Neural cell (in vitro differentiated cells): ENCODE measurements at regions not wholly inside any gene's neighbourhood (a gene's known extent, or its start where the extent isn't known, plus 50 kb on each side); places are given as distances from the start of the nearest gene placed in this dataset.

Experiments
- H2AFZ ChIP-seq: fragments of 200-600, 300-800 bp; sonication (generic), shearing (Covaris generic); 2 replicates; pipeline ENCODE4 v1.6.0; 2014; ENCODE audit warnings: low read depth, mild to moderate bottlenecking, antibody characterized with exemption, low read length, moderate library complexity
- H3F3A ChIP-seq: fragments of 200-600 bp; shearing (Covaris generic); 2 replicates; pipeline ENCODE4 v1.6.1; 2016; ENCODE audit warnings: mild to moderate bottlenecking, moderate library complexity, mixed read lengths, antibody characterized with exemption, low read length; ENCODE audit not compliant: insufficient read depth, poor library complexity, severe bottlenecking
- H3K27ac ChIP-seq: fragments of 200-600, 300-800 bp; sonication (generic), shearing (Covaris generic); 2 replicates; pipeline ENCODE4 v1.5.1; 2014; ENCODE audit warnings: mild to moderate bottlenecking, low read length, moderate library complexity
- H3K27me3 ChIP-seq: fragments of 300-800, 200-600 bp; sonication (generic), shearing (Covaris generic); 2 replicates; pipeline ENCODE4 v1.6.0; 2014; ENCODE audit warnings: mild to moderate bottlenecking, low read depth, low read length, moderate library complexity; ENCODE audit not compliant: insufficient read depth
- H3K36me3 ChIP-seq: fragments of 300-800, 200-600 bp; sonication (generic), shearing (Covaris generic); 2 replicates; pipeline ENCODE4 v1.5.1; 2014; ENCODE audit warnings: mild to moderate bottlenecking, antibody characterized with exemption, low read length, moderate library complexity; ENCODE audit not compliant: insufficient read depth
- H3K4me2 ChIP-seq: fragments of 300-800, 200-600 bp; sonication (generic), shearing (Covaris generic); 2 replicates; pipeline ENCODE4 v1.6.0; 2014; ENCODE audit warnings: mild to moderate bottlenecking, low read length
- H3K4me3 ChIP-seq: fragments of 300-800, 200-600 bp; sonication (generic), shearing (Covaris generic); 2 replicates; pipeline ENCODE4 v1.5.1; 2014; ENCODE audit warnings: mild to moderate bottlenecking, low read length, moderate library complexity
- H3K79me2 ChIP-seq: fragments of 200-600 bp; shearing (Covaris generic); replicated peaks from 2 replicates; pipeline ENCODE4 v1.6.0; 2014; ENCODE audit warnings: mild to moderate bottlenecking, low read length, moderate library complexity; ENCODE audit not compliant: insufficient read depth
- H3K9ac ChIP-seq: fragments of 300-800, 200-600 bp; sonication (generic), shearing (Covaris generic); 2 replicates; pipeline ENCODE4 v1.6.1; 2016; ENCODE audit warnings: mild to moderate bottlenecking, low read length, mixed read lengths
- H3K9me2 ChIP-seq: fragments of 200-600 bp; shearing (Covaris generic); 2 replicates; pipeline ENCODE4 v1.6.1; 2016; ENCODE audit warnings: mild to moderate bottlenecking, low read length, mixed read lengths; ENCODE audit not compliant: insufficient read depth
- H3K9me3 ChIP-seq: fragments of 200-600, 300-800 bp; sonication (generic), shearing (Covaris generic); 2 replicates; pipeline ENCODE4 v1.6.1; 2016; ENCODE audit warnings: mild to moderate bottlenecking, mixed run types, low read length, moderate library complexity, mixed read lengths
- H4K20me1 ChIP-seq: fragments of 200-600 bp; shearing (Covaris generic); 2 replicates; pipeline ENCODE4 v1.6.1; 2016; ENCODE audit warnings: mild to moderate bottlenecking, mixed run types; ENCODE audit not compliant: insufficient read depth
- CTCF ChIP-seq: fragments of 450-650 bp; IDR thresholded peaks from 2 replicates; pipeline ENCODE4 v1.5.1; 2014; ENCODE audit warnings: antibody characterized with exemption, mild to moderate bottlenecking, moderate library complexity; ENCODE audit not compliant: poor library complexity, severe bottlenecking
- EP300 ChIP-seq: fragments of 450-650 bp; conservative IDR thresholded peaks from 2 replicates; pipeline ENCODE4 v1.6.1; 2014; ENCODE audit warnings: antibody characterized with exemption, mild to moderate bottlenecking, moderate library complexity; ENCODE audit not compliant: poor library complexity, severe bottlenecking
- EZH2 ChIP-seq: fragments of 200-600, 300-800 bp; shearing (Covaris generic), sonication (generic); IDR thresholded peaks from 2 replicates; pipeline ENCODE4 v1.6.1; 2014; ENCODE audit warnings: antibody characterized with exemption, low read length, borderline replicate concordance, mild to moderate bottlenecking; ENCODE audit not compliant: insufficient read depth, poor library complexity, severe bottlenecking
- MXI1 ChIP-seq: fragments of 450-650 bp; conservative IDR thresholded peaks from 2 replicates; pipeline ENCODE4 v1.6.1; 2014; ENCODE audit warnings: antibody characterized with exemption, mild to moderate bottlenecking; ENCODE audit not compliant: poor library complexity, severe bottlenecking
- POLR2AphosphoS5 ChIP-seq: IDR thresholded peaks from 2 replicates; pipeline ENCODE4 v1.6.1; 2012
- RAD21 ChIP-seq: fragments of 450-650 bp; conservative IDR thresholded peaks from 2 replicates; pipeline ENCODE4 v1.6.1; 2014; ENCODE audit warnings: antibody characterized with exemption, mild to moderate bottlenecking, moderate library complexity
- REST ChIP-seq: IDR thresholded peaks from 2 replicates; pipeline ENCODE4 v1.6.1; 2012; ENCODE audit warnings: borderline replicate concordance
- SMC3 ChIP-seq: fragments of 450-650 bp; conservative IDR thresholded peaks from 2 replicates; pipeline ENCODE4 v1.6.1; 2014; ENCODE audit warnings: antibody characterized with exemption, mild to moderate bottlenecking, moderate library complexity; ENCODE audit not compliant: poor library complexity
- TAF1 ChIP-seq: IDR thresholded peaks from 2 replicates; pipeline ENCODE4 v1.6.1; 2012; ENCODE audit warnings: low read depth

DNA sequence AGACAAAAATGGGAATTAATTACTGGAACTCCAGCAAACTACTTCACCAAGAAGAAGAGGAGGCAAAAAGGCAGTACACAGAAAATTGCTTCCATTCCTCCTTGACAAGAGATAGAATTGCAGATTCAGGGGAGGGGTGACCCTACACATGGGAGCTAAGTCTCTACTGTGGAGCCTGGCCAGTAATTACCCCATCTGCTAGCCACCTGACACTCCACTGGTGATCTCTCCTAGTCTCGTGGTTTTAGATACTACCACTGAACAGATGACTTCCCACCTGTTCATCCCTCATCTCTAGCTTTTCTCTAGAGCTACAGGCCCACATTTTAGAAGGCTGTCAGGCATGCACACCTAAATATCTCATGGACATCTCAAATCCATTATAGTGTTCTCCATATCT, 224.3 kb upstream of the NR2F2 start:
- Histone ChIP-seq H3K4me3 (no peak overlapping the region), H3K36me3 (no peaks in the 10 kb centered on the region), H3K79me2 (no peaks in the 10 kb centered on the region), H3K9me2 (no peaks in the 10 kb centered on the region), H2AFZ (no peak overlapping the region), H3K9me3 (no peaks in the 10 kb centered on the region), H4K20me1 (no peaks in the 10 kb centered on the region), H3K27ac (no peak overlapping the region), H3K9ac (no peak overlapping the region), H3K27me3 (no peaks in the 10 kb centered on the region), H3F3A (no peaks in the 10 kb centered on the region), H3K4me2 (no peak overlapping the region)
- TF ChIP-seq RAD21 (no peak), TAF1 (no peak), SMC3 (no peak), POLR2AphosphoS5 (no peak), CTCF (no peak), EP300 (no peak), EZH2 (no peak), REST (no peak), MXI1 (no peak)

- no peak overlapping the region for H3K4me3 ChIP-seq
- no peak overlapping the region for H3K27ac ChIP-seq
- no peaks in the 10 kb centered on the region for H3K79me2 ChIP-seq
- no peaks in the 10 kb centered on the region for H3K9me2 ChIP-seq
- no peaks in the 10 kb centered on the region for H4K20me1 ChIP-seq
- no peak overlapping the region for H2AFZ ChIP-seq
- TF ChIP-seq SMC3 (no peak), MXI1 (no peak), REST (no peak), EP300 (no peak), POLR2AphosphoS5 (no peak), CTCF (no peak), EZH2 (no peak), TAF1 (no peak), RAD21 (no peak)
- no peak overlapping the region for H3K4me2 ChIP-seq
- H3F3A ChIP-seq: no peaks in the 10 kb centered on the region
- H3K9ac ChIP-seq: no peak overlapping the region
- no peaks in the 10 kb centered on the region for H3K36me3 ChIP-seq
- no peaks in the 10 kb centered on the region for H3K27me3 ChIP-seq
- no peaks in the 10 kb centered on the region for H3K9me3 ChIP-seq
Measured at GRCh38 chr15:96106628-96107027, 223.9 kb upstream of the NR2F2 start.
